HEK293T (cell line): ENCODE measurements at regions not wholly inside any gene's neighbourhood (a gene's known extent, or its start where the extent isn't known, plus 50 kb on each side); places are given as distances from the start of the nearest gene placed in this dataset.

Experiments
- FOXM1 ChIP-seq: fragments of 450-650 bp; IDR thresholded peaks from 2 replicates; pipeline ENCODE4 v1.6.1; 2017; ENCODE audit warnings: mild to moderate bottlenecking, borderline replicate concordance
- SUZ12 ChIP-seq: fragments of 450-650 bp; IDR thresholded peaks from 2 replicates; pipeline ENCODE4 v1.6.1; 2016; ENCODE audit warnings: mild to moderate bottlenecking

GRCh38 chrX:37918168-37918567 lies 70.8 kb upstream of the DYNLT3 start:
- no peak for TF ChIP-seq FOXM1
- no peak for TF ChIP-seq SUZ12
